HEK293T (cell line): ENCODE measurements at regions not wholly inside any gene's neighbourhood (a gene's known extent, or its start where the extent isn't known, plus 50 kb on each side); places are given as distances from the start of the nearest gene placed in this dataset.

ENCODE experiments used
- BHLHE40 ChIP-seq: fragments of 450-650 bp; IDR thresholded peaks from 2 replicates; pipeline ENCODE4 v1.6.1; 2016; ENCODE audit warnings: mild to moderate bottlenecking, moderate library complexity, borderline replicate concordance
- FOXM1 ChIP-seq: fragments of 450-650 bp; IDR thresholded peaks from 2 replicates; pipeline ENCODE4 v1.6.1; 2017; ENCODE audit warnings: mild to moderate bottlenecking, borderline replicate concordance
- L3MBTL2 ChIP-seq: fragments of 450-650 bp; conservative IDR thresholded peaks from 2 replicates; pipeline ENCODE4 v1.6.1; 2016; ENCODE audit warnings: mild to moderate bottlenecking
- PKNOX1 ChIP-seq: fragments of 450-650 bp; IDR thresholded peaks from 2 replicates; pipeline ENCODE4 v1.6.1; 2016
- SP1 ChIP-seq: fragments of 450-650 bp; IDR thresholded peaks from 2 replicates; pipeline ENCODE4 v1.6.1; 2017
- SUZ12 ChIP-seq: fragments of 450-650 bp; IDR thresholded peaks from 2 replicates; pipeline ENCODE4 v1.6.1; 2016; ENCODE audit warnings: mild to moderate bottlenecking
- TARDBP ChIP-seq: fragments of 450-650 bp; IDR thresholded peaks from 2 replicates; pipeline ENCODE4 v1.6.1; 2016
- ZNF384 ChIP-seq: fragments of 450-650 bp; IDR thresholded peaks from 2 replicates; pipeline ENCODE4 v1.6.1; 2016

- TF ChIP-seq ZNF384, result no peak
- no peak for TF ChIP-seq BHLHE40
- TF ChIP-seq SP1, result no peak
- no peak for TF ChIP-seq FOXM1
- no peak for TF ChIP-seq SUZ12
- no peak for TF ChIP-seq PKNOX1
- TF ChIP-seq L3MBTL2, result no peak
- TF ChIP-seq TARDBP, result no peak
Observed at GRCh38 chr10:33831591-33831990, 497.1 kb upstream of the NRP1 start.
